ENCODE measurements at regions not wholly inside any gene's neighbourhood (a gene's known extent, or its start where the extent isn't known, plus 50 kb on each side); places are given as distances from the start of the nearest gene placed in this dataset.
A peak's percentile ranks its signal among the peaks of the same experiment; 100 is the strongest.

GRCh38 chr17:79191270-79191934 lies 116.8 kb downstream of the ENGASE start:
- H3K27me3 ChIP-seq (ENCODE audit: control insufficient read depth, insufficient read depth, low read length) = peaks cover 72% of the 10 kb centered on the region
- H3K36me3 ChIP-seq (ENCODE audit: insufficient read depth, low read length) = no peaks in the 10 kb centered on the region

GRCh38 chr17:79189305-79189704 lies 114.7 kb downstream of the ENGASE start:
- Histone ChIP-seq H3K9me3 (replicated peaks; ENCODE audit: low read length) (no peaks in the 10 kb centered on the region), H3K27me3 (ENCODE audit: control insufficient read depth, insufficient read depth, low read length) (peaks cover 86% of the 10 kb centered on the region), H3K4me1 (ENCODE audit: control insufficient read depth, insufficient read depth, low read length) (no peaks in the 10 kb centered on the region), H3K4me3 (ENCODE audit: low read length) (no peak overlapping the region), H3K4me2 (ENCODE audit: low read length) (no peak overlapping the region), H3K9ac (ENCODE audit: low read depth, low read length) (no peak overlapping the region), H3K36me3 (ENCODE audit: insufficient read depth, low read length) (no peaks in the 10 kb centered on the region)

More at GRCh38 chr17:79191270-79191934, 116.8 kb downstream of the ENGASE start:
- Histone ChIP-seq H3K4me2 (ENCODE audit: low read length) (no peak overlapping the region), H3K4me1 (ENCODE audit: control insufficient read depth, insufficient read depth, low read length) (no peaks in the 10 kb centered on the region), H3K4me3 (ENCODE audit: low read length) (no peak overlapping the region), H3K9ac (ENCODE audit: low read depth, low read length) (no peak overlapping the region), H3K9me3 (replicated peaks; ENCODE audit: low read length) (no peaks in the 10 kb centered on the region)

GRCh38 chr17:79188685-79189084 lies 114.1 kb downstream of the ENGASE start:
- H3K9me3 ChIP-seq (replicated peaks; ENCODE audit: low read length) = no peaks in the 10 kb centered on the region
- H3K4me2 ChIP-seq (ENCODE audit: low read length) = no peak overlapping the region
- H3K36me3 ChIP-seq (ENCODE audit: insufficient read depth, low read length) = no peaks in the 10 kb centered on the region
- H3K27me3 ChIP-seq (ENCODE audit: control insufficient read depth, insufficient read depth, low read length) = peaks cover 89% of the 10 kb centered on the region
- H3K4me1 ChIP-seq (ENCODE audit: control insufficient read depth, insufficient read depth, low read length) = no peaks in the 10 kb centered on the region
- no peak overlapping the region for H3K4me3 ChIP-seq (ENCODE audit: low read length)
- no peak overlapping the region for H3K9ac ChIP-seq (ENCODE audit: low read depth, low read length)

- Histone ChIP-seq H3K36me3 (ENCODE audit: insufficient read depth, low read length) (no peaks in the 10 kb centered on the region), H3K4me3 (ENCODE audit: low read length) (no peak overlapping the region), H3K9me3 (replicated peaks; ENCODE audit: low read length) (no peaks in the 10 kb centered on the region), H3K9ac (ENCODE audit: low read depth, low read length) (no peak overlapping the region), H3K4me2 (ENCODE audit: low read length) (no peak overlapping the region), H3K4me1 (ENCODE audit: control insufficient read depth, insufficient read depth, low read length) (no peaks in the 10 kb centered on the region), H3K27me3 (ENCODE audit: control insufficient read depth, insufficient read depth, low read length) (peaks cover 89% of the 10 kb centered on the region)
These were observed 113.4 kb downstream of the ENGASE start for GRCh38 chr17:79188048-79188447.

GRCh38 chr17:79187186-79187585 lies 112.6 kb downstream of the ENGASE start:
- Histone ChIP-seq H3K4me3 (ENCODE audit: low read length) (no peak overlapping the region), H3K9me3 (replicated peaks; ENCODE audit: low read length) (no peaks in the 10 kb centered on the region), H3K27me3 (ENCODE audit: control insufficient read depth, insufficient read depth, low read length) (peaks cover 82% of the 10 kb centered on the region), H3K9ac (ENCODE audit: low read depth, low read length) (no peak overlapping the region), H3K4me2 (ENCODE audit: low read length) (no peak overlapping the region), H3K36me3 (ENCODE audit: insufficient read depth, low read length) (no peaks in the 10 kb centered on the region), H3K4me1 (ENCODE audit: control insufficient read depth, insufficient read depth, low read length) (no peaks in the 10 kb centered on the region)

- H3K9ac ChIP-seq (ENCODE audit: low read depth, low read length) = no peak overlapping the region
- H3K9me3 ChIP-seq (replicated peaks; ENCODE audit: low read length) = no peaks in the 10 kb centered on the region
- H3K4me1 ChIP-seq (ENCODE audit: control insufficient read depth, insufficient read depth, low read length) = no peaks in the 10 kb centered on the region
- no peak overlapping the region for H3K4me2 ChIP-seq (ENCODE audit: low read length)
- H3K27me3 ChIP-seq (ENCODE audit: control insufficient read depth, insufficient read depth, low read length) = peaks cover 82% of the 10 kb centered on the region
- H3K4me3 ChIP-seq (ENCODE audit: low read length) = no peak overlapping the region
- H3K36me3 ChIP-seq (ENCODE audit: insufficient read depth, low read length) = no peaks in the 10 kb centered on the region
These were observed 111.8 kb downstream of the ENGASE start for GRCh38 chr17:79186406-79186805.

- H3K9me3 ChIP-seq (replicated peaks; ENCODE audit: low read length) = no peaks in the 10 kb centered on the region
- no peak overlapping the region for H3K4me2 ChIP-seq (ENCODE audit: low read length)
- H3K4me1 ChIP-seq (ENCODE audit: control insufficient read depth, insufficient read depth, low read length) = no peaks in the 10 kb centered on the region
- no peaks in the 10 kb centered on the region for H3K36me3 ChIP-seq (ENCODE audit: insufficient read depth, low read length)
- peaks cover 82% of the 10 kb centered on the region for H3K27me3 ChIP-seq (ENCODE audit: control insufficient read depth, insufficient read depth, low read length)
- no peak overlapping the region for H3K9ac ChIP-seq (ENCODE audit: low read depth, low read length)
- no peak overlapping the region for H3K4me3 ChIP-seq (ENCODE audit: low read length)
These were observed 111.0 kb downstream of the ENGASE start for GRCh38 chr17:79185671-79186070.

- no peaks in the 10 kb centered on the region for H3K9me3 ChIP-seq (replicated peaks; ENCODE audit: low read length)
- peaks cover 87% of the 10 kb centered on the region for H3K27me3 ChIP-seq (ENCODE audit: control insufficient read depth, insufficient read depth, low read length)
- H3K4me2 ChIP-seq (ENCODE audit: low read length) = no peak overlapping the region
- no peak overlapping the region for H3K4me3 ChIP-seq (ENCODE audit: low read length)
- H3K9ac ChIP-seq (ENCODE audit: low read depth, low read length) = no peak overlapping the region
- no peaks in the 10 kb centered on the region for H3K36me3 ChIP-seq (ENCODE audit: insufficient read depth, low read length)
- H3K4me1 ChIP-seq (ENCODE audit: control insufficient read depth, insufficient read depth, low read length) = no peaks in the 10 kb centered on the region
These were observed 109.6 kb downstream of the ENGASE start for GRCh38 chr17:79184219-79184618.

- Histone ChIP-seq H3K9me3 (replicated peaks; ENCODE audit: low read length) (no peaks in the 10 kb centered on the region), H3K27me3 (ENCODE audit: control insufficient read depth, insufficient read depth, low read length) (peaks cover 86% of the 10 kb centered on the region), H3K4me2 (ENCODE audit: low read length) (peak overlapping the region; percentile 40), H3K9ac (ENCODE audit: low read depth, low read length) (no peak overlapping the region), H3K4me3 (ENCODE audit: low read length) (no peak overlapping the region), H3K36me3 (ENCODE audit: insufficient read depth, low read length) (no peaks in the 10 kb centered on the region), H3K4me1 (ENCODE audit: control insufficient read depth, insufficient read depth, low read length) (no peaks in the 10 kb centered on the region)
These were observed 108.9 kb downstream of the ENGASE start for GRCh38 chr17:79183293-79184158.

- H3K9ac ChIP-seq (ENCODE audit: low read depth, low read length) = no peak overlapping the region
- no peak overlapping the region for H3K4me3 ChIP-seq (ENCODE audit: low read length)
- peaks cover 88% of the 10 kb centered on the region for H3K27me3 ChIP-seq (ENCODE audit: control insufficient read depth, insufficient read depth, low read length)
- no peaks in the 10 kb centered on the region for H3K36me3 ChIP-seq (ENCODE audit: insufficient read depth, low read length)
- H3K4me1 ChIP-seq (ENCODE audit: control insufficient read depth, insufficient read depth, low read length) = no peaks in the 10 kb centered on the region
- no peak overlapping the region for H3K4me2 ChIP-seq (ENCODE audit: low read length)
- no peaks in the 10 kb centered on the region for H3K9me3 ChIP-seq (replicated peaks; ENCODE audit: low read length)
These were observed 108.3 kb downstream of the ENGASE start for GRCh38 chr17:79183043-79183292.

GRCh38 chr17:79182176-79183042 lies 107.8 kb downstream of the ENGASE start:
- Histone ChIP-seq H3K36me3 (ENCODE audit: insufficient read depth, low read length) (no peaks in the 10 kb centered on the region), H3K9me3 (replicated peaks; ENCODE audit: low read length) (no peaks in the 10 kb centered on the region), H3K4me3 (ENCODE audit: low read length) (no peak overlapping the region), H3K4me1 (ENCODE audit: control insufficient read depth, insufficient read depth, low read length) (no peaks in the 10 kb centered on the region), H3K4me2 (ENCODE audit: low read length) (no peak overlapping the region), H3K9ac (ENCODE audit: low read depth, low read length) (no peak overlapping the region), H3K27me3 (ENCODE audit: control insufficient read depth, insufficient read depth, low read length) (peaks cover 86% of the 10 kb centered on the region)
